Erythroblast (primary cell): ENCODE measurements at regions not wholly inside any gene's neighbourhood (a gene's known extent, or its start where the extent isn't known, plus 50 kb on each side); places are given as distances from the start of the nearest gene placed in this dataset.

ENCODE experiments used
- GATA1 ChIP-seq: IDR thresholded peaks from 2 replicates; pipeline ENCODE4 v1.6.1; 2011; ENCODE audit warnings: low read depth, mild to moderate bottlenecking, control low read depth, low read length, moderate library complexity
- POLR2A ChIP-seq: IDR thresholded peaks from 2 replicates; pipeline ENCODE4 v1.6.1; 2011; ENCODE audit warnings: mild to moderate bottlenecking, low read length

DNA sequence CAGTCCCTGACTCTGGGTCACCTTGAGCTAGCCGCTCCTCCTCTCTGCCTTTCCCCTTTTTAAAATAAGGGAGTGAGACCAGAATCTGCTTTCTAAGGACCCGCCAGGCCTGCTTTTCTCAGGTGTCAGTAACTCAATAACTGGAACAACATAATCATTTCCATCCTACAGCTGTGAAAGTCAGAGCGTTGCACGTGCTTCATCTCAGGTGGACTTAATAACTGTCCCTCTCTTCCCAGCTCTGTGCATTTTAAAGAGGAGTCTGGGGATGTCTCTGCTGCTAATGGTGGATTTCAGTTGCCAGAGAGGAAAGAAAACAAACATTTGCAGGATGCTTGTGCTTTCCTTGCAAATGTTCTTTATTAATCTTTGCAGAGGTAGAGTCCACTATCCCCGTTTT, 93.7 kb downstream of the PCDH1 start:
- TF ChIP-seq POLR2A (no peak), GATA1 (no peak)
